Activated CD4-positive, alpha-beta T cell treated with anti-CD3 and anti-CD28 coated beads, Interleukin-2, Interleukin-6, amounts not matched to agents 100 ng/mL and 50 ng/mL, durations not matched to agents 16 hours and 8 hours (primary cell): ENCODE measurements at regions not wholly inside any gene's neighbourhood (a gene's known extent, or its start where the extent isn't known, plus 50 kb on each side); places are given as distances from the start of the nearest gene placed in this dataset.
"Not testable (repeated sequence)": the region's sequence is repeated elsewhere in the genome, so short reads cannot be mapped to it uniquely, and the experiment has no call there.

Experiments used
- DNase-seq: peaks from one replicate; pipeline ENCODE4 v3.0.0-alpha.2; 2020

- DNase-seq = not testable (repeated sequence)
Observed at GRCh38 chr15:20622117-20622516, 80.5 kb upstream of the GOLGA6L6 start.

- DNase-seq = not testable (repeated sequence)
Observed at GRCh38 chr15:20614549-20614948, 72.9 kb upstream of the GOLGA6L6 start.

DNA sequence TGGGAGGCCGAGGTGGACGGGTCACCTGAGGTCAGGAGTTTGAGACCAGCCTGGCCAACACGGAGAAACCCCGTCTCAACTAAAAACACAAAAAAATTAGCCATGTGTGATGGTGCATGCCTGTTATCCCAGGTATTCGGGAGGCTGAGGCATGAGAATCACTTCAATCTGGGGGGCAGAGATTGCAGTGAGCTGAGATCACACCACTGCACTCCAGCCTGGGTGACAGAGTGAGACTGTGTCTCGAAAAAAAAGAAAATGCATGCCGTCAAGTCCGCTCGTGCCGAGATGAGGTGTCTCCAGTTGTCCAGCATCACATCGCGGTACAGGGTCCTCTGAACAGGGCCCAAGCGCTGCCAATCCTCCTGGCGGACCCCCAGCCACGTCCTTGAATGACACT is 71.2 kb upstream of the GOLGA6L6 start:
- not testable (repeated sequence) for DNase-seq

DNA sequence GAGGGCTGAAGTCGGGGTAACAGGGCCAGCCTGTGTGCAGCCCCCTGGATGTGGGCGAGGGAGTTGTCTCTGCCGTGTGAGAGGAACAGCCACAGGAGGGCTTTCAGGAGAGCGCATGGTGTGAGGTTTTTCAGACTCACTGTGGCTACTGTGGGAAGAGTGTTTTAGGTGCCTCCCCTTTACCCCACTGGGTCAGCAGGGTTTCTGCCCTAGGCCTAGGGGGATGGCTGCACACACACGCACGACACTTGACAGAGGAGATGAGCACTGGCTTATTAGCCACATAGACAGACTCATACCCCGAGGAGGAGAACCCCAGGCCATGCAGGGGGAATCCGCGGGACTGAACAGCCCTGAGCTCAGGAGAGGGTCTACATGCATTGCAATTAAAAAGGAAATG is 70.8 kb upstream of the GOLGA6L6 start:
- not testable (repeated sequence) for DNase-seq

DNA sequence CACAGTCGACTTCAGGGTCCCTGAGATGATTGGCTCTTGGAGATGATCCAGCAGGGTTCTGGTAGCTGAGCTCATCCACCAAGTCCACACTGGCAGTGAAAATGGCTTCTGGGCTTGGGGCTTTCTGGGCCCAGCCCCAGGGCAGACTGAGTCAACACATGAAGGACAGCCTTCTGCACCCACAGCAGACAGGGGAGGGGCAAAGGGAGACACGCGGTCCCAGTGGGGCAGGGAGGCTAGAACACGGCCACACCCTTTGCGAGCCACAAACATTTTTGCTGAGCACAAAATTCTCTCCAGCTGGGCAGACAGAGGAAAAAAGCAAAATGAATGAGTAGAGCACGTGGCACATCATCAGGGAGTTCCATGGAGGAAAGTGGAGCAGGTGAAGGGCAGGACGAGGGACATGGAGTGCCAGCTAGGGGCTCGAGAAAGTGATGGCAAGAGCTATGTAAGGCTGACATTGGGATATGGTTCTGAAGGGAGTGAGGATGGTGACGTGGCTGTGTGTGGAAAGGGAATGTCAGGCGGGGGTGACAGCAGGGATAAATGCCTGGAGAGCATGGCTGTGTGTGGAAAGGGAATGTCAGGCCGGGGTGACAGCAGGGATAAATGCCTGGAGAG is 70.2 kb upstream of the GOLGA6L6 start:
- DNase-seq = not testable (repeated sequence)

DNA sequence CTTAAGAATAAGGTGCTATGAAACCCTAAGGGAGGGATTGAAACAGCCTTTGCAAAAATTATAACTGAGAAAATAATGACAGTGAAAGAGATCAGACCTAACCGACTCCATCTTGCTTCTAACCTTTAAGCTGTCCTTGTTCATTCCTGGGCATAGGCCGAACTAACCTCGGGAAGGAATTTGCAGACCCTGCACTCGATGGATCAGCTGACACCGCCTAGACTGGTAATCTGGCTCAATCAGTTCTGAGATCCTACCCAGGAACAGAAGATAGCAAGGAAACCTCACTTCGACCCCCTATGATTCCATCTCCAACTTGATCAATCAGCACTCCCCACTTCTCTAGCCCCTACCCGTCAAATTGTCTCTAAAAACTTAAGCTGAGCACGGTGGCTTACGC is 66.6 kb upstream of the GOLGA6L6 start:
- DNase-seq = not testable (repeated sequence)

- DNase-seq = not testable (repeated sequence)
Observed at GRCh38 chr15:20597245-20597644, 55.6 kb upstream of the GOLGA6L6 start.

- not testable (repeated sequence) for DNase-seq
Observed at GRCh38 chr15:20594219-20594618, 52.6 kb upstream of the GOLGA6L6 start.

DNA sequence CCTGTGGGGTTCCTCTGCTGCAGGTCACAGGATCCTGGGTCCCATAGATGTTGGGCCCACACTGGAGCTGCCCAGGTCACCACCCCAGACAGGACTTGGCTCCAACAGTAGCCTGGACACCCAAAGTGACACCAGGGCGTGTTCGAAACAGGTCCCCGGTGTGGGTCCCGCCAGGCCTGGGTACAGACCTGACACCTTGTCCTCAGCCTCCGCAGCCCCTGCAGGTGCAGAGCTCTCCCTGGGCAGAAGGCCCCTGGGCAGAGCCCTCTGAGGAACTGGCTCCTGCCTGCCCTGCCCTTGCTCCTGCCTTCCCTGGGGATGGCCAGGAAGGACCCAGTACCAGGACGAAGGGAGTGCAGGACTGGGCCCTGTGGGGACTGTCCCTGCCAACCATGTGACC is 50.3 kb upstream of the GOLGA6L6 start:
- DNase-seq = not testable (repeated sequence)
